NCI-H748 treated with DMSO at 0.1 percent for 48 hours (cell line): ENCODE measurements at regions not wholly inside any gene's neighbourhood (a gene's known extent, or its start where the extent isn't known, plus 50 kb on each side); places are given as distances from the start of the nearest gene placed in this dataset.
A peak's percentile ranks its signal among the peaks of the same experiment; 100 is the strongest.
"Not testable (repeated sequence)": the region's sequence is repeated elsewhere in the genome, so short reads cannot be mapped to it uniquely, and the experiment has no call there.

ENCODE experiments used
- DNase-seq: peaks from one replicate; lab custom pipeline; 2025; lab: John Stamatoyannopoulos, UW

DNA sequence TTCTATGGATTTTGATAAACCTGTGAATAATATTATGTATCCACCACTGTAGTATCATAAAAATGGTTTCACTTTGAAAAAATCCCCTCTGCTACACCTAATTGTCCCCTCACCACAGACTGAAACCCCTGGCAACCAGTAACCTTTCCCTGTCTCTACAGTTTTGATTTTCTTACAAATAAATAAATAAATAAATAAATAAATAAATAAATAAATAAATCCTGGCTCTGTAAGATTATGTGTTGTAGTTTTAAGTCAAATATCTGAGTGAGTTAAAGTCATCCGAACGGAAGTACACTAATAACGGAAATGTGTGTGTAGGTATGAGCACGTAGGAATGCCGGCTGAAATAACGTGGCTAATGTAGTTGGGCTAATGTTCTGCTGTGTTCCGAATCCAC is 641.5 kb downstream of the GABRG1 start:
- no peak for DNase-seq

DNA sequence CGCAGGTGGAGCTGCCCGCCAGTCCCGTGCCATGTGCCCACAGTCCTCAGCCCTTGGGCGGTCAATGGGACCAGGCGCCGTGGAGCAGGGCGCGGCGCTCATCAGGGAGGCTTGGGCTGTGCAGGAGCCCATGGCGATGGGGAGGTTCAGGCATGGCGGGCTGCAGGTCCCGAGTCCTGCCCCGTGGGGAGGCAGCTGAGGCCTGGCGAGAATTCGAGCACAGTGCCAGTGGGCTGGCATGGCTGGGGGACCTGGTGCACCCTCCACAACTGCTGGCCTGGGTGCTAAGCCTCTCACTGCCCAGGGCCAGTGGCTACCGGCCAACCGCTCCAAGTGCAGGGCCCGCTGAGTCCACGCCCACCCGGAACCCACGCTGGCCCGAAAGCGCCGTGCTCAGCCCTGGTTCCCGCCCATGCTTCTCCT is 646.5 kb downstream of the GABRG1 start:
- no peak for DNase-seq

DNA sequence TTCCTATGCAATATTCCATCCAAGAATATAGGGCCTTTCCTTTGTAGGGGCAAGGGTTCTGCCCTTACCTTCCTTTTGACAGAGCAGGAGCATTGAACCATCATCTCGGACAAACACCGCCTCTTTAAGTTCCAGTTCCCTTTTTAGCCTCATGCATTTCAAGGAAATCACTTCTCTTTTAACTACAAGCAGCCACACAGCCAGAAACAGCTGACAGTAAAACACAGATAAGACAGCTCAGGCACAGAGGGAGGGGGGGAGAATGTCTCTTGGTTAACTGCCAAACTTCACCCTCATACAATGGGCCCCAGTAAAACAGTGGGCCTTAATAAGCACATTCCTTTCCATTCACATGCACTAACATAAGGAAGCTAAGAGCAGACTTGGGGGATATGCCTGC is 648.3 kb downstream of the GABRG1 start:
- no peak for DNase-seq

DNA sequence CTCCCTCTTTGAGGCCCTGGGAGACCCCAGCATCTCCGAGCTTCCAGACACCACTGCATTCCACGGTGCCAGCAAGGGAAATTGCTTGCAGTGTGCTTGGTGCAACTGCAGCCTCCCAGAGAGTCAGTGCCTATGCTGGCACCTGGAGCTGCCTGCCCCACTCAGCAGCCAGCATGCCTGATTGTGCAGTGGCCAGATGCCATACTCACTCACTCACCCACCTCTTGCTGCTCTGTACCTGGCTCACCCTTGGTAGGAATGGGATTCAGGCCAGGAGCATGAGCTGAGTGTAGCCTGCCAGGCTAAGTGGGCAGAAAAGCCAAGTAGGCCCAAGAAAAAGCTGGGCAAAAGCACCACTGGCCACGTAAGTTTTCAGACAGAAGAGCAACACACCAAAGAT is 651.4 kb downstream of the GABRG1 start:
- DNase-seq: no peak

DNA sequence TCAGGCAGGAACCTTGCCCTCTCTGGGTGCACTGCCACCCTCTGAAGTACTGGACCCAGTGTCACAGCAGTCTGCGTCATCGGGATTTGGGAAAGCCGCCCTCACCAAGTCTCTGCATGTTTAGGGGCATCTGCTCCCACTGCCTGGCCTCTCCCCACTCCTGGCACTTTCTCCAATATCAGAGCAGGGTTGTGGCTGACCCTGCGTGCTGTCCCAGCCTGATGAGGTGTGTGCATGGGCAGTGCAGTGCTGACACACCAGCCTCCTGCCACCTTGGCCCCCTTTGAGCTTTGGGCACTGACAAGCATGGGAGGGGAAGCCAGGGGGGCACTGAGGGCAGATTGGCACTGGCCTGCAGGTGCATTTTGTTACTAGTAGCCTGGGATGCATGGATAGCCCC is 652.5 kb downstream of the GABRG1 start:
- no peak for DNase-seq

DNA sequence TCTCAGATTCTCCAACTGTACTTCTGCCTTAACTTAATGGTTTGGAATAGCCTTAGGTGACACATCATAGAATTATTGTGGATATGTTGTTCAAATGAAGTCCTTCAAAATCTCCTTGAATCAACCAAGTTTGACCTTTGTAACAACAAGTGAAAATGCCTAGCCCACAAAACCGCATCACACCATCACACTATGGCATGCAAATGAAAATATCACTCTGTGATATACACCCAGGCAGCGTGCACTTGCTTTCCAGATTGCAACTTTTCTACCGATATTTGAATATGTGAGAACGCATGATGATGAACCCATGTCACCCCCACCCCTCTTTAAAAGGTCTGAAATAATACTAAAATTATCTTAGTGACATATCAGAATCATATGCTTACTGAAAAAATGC is 656.7 kb downstream of the GABRG1 start:
- no peak for DNase-seq

DNA sequence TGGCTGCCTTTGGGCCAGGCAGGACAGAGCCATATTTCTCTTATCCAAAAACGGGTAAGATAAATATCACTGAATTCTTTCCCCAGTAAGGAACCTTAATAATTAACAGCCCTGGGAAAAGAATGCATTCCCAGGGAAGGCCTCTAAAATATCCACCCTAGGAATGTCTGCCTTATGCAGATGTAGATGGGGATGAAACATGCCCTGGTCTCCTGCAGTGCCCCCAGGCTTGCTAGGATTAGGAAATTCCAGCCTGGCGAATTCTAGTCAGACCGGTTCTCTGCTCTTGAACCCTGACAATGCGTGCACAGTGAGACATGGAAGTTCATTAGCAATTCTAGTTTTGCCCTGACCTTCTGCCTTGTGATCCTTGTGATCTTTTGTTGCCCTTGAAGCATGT is 663.7 kb downstream of the GABRG1 start:
- not testable (repeated sequence) for DNase-seq

DNA sequence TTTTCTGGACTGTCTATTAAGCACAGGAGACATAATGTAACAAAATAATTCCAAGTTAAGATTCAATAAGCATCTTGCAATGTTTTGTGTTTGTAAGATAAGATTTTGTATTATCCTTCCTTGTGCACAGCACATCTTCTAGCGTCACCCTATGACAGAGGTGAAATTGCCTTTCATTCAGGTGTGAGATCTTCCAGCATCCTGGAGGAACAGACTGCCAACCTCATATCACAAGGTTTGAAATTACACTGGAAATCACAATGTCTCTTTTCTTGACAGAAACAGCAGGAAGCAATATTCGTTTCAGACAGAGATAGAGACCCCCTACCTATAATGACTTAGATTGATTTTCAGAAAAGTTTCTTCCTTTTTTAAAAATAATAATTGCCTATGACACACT is 668.6 kb downstream of the GABRG1 start:
- DNase-seq: no peak

DNA sequence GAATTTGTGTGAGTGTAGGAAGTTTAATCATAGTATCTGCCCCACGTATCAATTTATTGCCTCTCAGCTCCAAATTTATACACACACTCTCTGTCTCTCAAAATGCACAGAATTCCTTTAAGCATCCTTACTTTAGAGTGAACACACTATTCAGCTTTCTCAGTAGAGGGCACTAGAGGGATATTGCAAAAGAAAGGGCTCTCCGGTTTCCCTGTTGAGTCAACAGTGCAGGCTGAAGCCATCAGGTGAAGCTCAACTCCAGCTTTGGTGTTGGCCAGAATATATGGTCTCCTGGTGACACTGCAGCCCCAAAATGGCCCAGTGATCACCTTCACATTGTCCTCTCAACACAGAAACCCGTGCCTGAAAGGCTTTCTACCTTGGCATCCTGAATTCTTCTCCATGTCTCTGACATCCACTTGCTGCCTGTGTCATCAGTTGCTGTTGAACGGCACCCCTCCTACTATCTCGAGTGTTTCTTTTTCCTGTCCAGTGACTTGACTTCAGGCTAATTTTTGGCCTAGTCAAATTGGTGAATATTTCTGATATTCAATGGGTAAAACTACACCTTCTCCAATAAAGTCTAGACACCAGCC is 670.5 kb downstream of the GABRG1 start:
- peak; percentile 3 for DNase-seq

DNA sequence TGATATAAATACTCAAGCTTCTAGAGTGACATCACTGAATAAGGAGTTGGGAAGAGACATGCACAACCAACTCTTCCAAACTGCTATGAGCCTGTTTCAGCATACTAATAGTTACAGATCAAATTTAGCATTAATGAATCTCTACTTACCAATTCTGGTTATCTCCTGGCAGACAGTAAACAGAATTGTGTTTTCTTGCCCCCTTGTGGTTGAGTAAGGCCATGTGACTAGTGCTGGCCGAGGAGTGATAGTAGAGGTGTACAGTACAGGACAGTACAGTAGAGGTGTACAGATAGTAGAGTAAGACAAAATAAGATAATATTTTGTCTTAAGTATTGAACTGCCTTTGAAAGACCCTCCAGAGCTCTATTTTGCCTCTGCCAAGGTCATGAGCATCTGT is 681.4 kb downstream of the GABRG1 start:
- no peak for DNase-seq

DNA sequence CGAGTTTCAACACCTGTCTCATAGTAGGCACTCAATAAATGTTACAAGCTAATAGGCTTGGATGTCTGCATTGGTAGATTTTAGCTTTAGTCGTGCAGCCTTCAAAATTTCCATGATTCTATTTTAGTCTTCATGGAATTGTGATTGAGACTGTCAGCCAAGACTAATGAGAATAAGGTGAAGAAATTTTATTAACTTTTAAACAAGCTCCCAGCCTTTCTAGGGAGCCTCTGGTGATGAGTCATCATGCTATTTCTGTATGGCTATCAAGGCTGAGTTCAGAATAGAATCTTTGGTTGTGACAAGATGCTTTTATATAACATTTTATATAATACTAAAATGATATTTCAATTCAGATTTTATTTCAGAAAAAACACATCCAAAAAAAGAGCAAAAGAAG is 685.8 kb downstream of the GABRG1 start:
- no peak for DNase-seq

DNA sequence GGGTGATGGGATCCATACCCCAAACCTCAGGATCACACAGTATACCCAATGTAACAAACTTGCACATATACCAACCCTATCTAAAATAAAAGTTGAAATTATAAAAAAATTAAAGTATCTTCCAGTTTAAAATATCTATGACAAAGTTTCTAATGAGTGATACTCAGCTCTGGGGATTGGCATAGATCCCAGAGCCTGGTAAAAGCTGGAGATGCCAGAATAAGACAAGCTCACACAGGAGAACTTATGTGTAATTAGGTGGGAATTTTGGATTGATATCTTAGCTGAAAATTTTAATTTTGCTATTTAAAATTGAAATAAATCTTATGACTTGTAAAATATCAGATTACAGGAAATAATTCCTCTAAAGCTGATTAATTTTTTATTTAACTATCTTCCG is 686.5 kb downstream of the GABRG1 start:
- DNase-seq: no peak

DNA sequence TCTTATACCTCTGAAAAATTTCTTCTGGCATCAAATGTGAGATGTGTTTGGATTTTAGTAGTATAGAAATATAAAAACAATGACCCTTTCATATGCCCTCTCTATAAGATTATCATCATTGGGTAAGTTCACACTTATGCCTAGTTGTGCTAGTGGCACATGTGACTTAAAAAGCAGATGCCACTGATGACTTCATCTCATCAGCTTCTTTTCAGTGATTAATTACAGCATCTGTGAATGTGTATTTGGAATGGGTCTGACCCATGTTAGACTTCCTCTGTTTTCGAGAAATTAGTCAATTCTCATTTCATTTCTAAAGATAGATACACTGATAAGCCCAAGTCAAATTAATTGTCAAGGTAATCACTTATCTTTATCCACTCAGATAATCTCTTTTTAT is 698.7 kb downstream of the GABRG1 start:
- DNase-seq: no peak

DNA sequence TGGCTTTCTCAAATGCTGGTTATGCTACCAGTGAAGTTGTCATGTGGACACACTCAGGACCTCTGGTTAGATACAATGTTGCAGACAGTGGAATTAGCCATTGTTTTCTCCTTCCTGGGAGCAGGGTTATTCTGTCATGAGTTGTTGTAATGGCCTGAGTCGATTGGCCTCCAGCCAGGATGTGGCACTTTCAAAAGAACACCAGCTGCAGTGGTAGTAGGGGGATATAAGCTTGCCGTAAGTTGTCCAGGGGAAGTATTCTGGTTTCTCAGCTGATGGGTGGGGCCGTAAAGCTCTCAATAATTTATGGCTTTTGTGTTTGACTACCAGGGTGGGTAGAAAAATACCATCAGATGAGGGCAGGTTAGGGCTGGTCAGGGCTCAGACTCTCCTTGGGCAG is 697.5 kb upstream of the GNPDA2 start:
- DNase-seq: no peak

DNA sequence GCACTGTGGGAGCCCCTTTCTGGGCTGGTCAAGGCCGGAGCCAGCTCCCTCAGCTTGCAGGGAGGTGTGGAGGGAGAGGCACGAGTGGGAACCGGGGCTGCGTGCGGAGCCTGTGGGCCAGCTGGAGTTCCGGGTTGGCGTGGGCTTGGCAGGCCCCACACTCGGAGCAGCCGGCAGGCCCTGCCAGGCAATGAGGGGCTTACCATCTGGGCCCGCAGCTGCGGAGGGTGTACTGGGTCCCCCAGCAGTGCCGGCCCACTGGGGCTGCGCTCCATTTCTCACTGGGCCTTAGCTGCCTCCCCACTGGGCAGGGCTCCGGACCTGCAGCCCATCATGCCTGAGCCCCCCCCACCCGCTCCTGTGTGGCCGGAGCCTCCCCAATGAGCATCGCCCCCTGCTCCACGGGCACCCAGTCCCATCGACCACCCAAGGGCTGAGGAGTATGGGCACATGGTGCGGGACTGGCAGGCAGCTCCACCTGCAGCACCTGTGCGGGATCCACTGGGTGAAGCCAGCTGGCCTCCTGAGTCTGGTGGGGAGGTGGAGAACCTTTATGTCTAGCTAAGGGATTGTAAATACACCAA is 693.8 kb upstream of the GNPDA2 start:
- not testable (repeated sequence) for DNase-seq

DNA sequence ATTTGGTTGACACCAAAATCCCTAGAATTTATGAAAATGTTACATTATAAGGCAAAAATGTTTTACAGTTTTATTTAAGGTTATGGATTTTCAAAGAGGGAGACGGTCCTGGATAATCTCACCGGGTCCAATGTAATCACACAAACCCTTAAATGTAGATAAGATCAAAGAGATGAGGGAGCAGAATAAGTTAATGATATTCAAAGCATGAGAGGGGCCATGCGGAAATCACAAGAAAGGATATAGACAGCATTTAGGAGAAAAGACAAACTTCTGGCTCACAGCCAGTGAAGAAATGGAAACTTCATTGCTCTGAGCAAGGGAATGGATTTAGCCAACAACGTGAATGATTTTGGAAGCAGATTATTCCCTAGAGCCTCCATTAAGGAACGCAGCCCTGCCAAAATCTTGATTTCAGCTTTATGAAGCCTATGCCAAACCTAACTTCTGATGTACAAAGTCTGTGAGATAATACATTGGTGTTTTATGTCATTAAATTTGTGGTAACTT is 684.4 kb upstream of the GNPDA2 start:
- DNase-seq: no peak

DNA sequence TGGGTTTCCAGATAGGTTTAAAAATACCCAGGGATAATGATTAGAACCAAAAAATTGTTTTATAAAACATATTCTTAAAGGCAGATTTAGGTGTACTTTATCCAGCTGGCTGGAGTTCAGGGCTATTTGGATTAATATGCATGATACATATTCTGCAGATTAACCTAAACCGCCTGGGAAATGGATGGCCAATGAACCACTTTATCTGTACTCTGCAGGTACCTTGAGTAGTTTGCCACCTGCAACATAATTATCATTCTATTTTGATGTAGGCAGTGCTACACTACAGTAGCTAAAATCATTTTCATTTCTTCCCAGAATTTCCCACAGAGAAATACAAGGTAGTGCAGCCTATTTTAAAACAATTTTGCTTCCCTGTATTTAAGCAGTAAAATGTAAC is 683.2 kb upstream of the GNPDA2 start:
- no peak for DNase-seq

DNA sequence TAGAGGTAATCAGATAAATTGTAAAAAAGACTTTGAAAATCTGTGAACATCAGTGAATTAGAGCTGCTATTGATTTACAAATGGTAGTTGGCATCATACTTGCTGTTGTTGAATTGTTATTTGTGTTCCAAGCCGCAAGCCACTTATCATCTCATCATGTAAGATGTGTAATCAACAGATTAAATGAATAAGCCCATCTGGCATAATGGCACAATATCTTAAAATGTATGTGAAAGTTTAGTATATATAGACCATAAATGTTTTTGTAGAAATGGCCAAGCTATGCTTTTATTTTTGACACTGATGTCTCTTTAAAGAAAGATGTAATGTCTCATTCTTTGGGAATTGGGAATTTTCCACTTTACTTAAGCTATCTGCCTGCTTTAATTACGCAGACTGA is 682.6 kb upstream of the GNPDA2 start:
- DNase-seq: no peak

DNA sequence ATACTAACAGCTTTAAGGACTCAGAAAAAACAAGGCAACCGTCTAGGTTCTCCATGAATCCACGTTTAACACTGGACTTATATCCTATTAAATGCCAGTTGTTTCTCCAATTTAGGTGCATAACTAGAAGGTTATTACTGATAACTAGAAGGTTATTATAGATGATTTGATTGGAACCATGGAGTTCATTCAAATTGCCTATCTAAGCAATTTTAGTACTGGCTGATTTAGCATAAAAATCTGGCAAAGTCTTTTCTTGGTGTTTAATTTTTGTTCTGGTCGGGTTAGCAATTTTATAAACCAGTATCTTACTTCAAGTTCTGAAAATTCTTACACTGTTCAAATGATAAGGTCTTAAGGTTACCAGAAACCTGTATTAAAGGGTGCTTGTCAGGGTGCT is 672.8 kb upstream of the GNPDA2 start:
- DNase-seq: no peak

DNA sequence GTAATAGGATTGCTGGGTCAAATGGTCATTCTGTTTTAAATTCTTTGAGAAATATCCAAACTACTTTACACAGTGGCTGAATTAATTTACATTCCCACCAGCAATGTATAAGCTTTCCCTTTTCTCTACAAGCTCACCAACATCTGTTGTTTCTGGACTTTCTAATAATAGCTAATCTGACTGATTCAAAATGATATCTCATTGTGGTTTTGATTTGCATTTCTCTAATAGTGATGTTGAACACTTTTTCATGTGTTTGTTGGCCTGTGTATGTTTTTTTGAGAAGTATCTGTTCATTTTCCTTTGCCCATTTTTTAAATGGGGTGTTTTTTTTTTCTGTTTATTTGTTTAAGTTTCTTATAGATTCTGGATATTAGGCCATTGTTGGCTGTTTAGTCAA is 659.0 kb upstream of the GNPDA2 start:
- no peak for DNase-seq

DNA sequence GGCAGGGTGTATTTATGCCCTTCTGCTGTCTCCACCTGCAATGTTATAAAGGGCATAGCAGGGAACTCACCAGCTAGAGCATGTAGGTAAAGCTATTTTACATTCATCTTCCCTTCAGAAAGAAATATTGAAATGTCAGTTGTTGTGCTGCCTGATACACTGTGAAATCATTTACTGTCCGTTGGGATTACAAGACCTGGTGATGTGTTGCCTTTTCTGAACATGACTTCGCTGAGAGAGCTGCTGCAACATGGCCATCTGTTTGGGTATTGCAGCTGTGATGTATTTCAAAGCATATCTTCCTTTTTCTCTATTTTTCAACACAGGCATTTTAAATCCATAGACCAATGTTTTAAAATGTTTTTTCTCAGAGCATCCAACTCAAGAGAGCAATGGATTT is 644.1 kb upstream of the GNPDA2 start:
- no peak for DNase-seq

DNA sequence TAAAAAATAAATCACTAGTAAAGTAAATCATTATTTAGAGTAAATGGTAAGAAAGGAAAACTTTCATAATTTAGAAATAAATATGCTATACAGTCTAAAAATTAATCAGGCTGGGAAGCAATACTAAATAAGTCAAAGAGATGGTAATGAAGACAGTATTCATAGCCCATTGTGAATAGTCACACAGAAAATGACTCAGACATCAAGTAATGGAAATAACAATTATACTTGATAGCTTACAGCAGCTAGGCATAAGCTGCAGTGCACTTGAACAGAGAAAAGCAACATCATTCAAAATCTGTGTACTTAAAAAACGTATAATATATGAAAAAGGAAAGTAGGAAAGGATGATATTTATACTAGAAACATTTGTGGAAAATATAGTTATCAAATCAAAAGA is 642.5 kb upstream of the GNPDA2 start:
- DNase-seq: no peak

DNA sequence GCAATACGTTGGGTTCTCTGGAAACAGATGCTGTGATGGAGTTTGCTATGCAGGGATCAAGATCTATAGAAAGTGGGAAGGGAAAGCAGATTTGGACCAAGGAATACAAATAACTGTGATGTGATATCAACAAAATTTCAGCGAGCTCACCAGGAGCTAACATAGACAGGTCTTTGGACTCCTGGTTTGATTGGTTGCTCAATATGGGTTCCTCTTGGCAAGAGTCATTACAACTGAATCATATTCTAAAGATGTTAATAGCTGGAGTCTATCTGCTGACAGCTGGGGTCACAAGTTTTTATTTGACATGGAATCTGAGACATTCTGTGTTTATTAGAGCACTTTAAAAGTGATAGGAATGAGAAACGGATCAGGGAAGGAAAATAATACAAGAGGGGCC is 637.6 kb upstream of the GNPDA2 start:
- no peak for DNase-seq
